ENCODE measurements at regions not wholly inside any gene's neighbourhood (a gene's known extent, or its start where the extent isn't known, plus 50 kb on each side); places are given as distances from the start of the nearest gene placed in this dataset.

DNA sequence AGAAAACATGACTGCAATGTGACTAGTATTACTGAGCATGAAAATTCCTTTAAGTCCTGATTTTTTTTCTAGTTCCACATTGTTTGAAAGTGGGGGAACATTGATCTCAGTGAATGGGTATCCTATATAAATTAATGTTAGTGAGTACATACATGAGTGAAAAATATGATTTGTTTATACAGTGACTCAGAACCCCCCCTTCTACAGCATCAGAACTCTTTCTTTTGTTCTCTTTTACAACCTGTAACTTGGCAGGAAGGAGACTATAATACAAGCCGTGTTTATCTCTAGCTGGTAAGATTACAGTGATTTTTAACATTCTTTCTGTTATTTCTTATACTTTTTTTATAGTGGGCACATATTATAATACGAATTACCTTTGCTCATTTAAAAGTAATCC is 384.7 kb downstream of the PDCD6IP start:
- no peaks in the 10 kb centered on the region for H3K36me3 Mint-ChIP-seq
- H3K9me3 Mint-ChIP-seq: peaks cover 4% of the 10 kb centered on the region; the same call in 1 of the 2 replicates
- POLR2A ChIA-PET: no interaction called here

DNA sequence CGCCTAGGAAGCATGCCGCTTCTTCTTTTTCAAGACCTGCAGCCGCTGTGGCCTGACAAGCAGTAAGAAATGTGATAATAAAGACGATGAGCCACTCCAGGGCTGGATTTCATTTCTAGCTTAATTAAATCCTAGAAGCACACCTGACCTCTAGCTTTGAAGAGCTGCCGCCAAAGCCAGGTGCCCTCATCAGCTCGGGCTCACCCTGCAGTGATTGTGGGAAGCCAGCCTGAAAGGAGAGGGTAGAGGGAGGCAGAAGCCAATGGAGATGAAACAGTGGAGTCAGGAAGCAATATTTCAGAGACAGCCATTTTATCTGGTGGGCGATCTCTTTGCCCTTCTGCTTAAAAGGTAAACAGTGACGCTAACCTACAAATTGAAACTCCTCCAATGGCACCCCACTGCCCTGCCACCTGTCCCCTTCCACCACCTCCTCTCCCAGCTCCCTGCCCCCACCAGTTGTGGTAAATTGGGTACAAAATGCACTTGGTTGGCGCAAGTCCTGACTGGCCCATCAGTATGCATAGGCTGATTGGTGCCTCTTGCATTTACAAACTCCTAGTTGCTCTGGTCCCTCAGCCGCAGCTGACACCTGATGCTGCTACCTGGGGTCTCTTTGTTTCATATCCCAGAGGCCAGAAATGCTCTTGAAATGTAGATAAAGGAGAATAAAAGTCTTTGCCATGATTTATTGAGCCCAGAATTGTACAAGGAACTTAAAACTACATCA is 385.3 kb downstream of the PDCD6IP start:
- DNase-seq (ENCODE audit: low spot score) (peak; percentile 14), ATAC-seq (peak; percentile 80)
- ChIA-PET POLR2A (no interaction called here), CTCF (interaction anchor here (0.8 kb wide), 1 partner anchor 77 kb away, joined by 4 read pairs; no protein-coding TSS in a partner anchor)
- Mint-ChIP-seq H3K4me1 (peaks cover 26% of the 10 kb centered on the region), H3K27me3 (ENCODE audit: low read depth) (no peaks in the 10 kb centered on the region), H3K9me3 (peaks cover 4% of the 10 kb centered on the region; the same call in 1 of the 2 replicates), H3K36me3 (no peaks in the 10 kb centered on the region), H3K4me3 (no peak overlapping the region), H3K27ac (no peak overlapping the region)
- TF ChIP-seq ATF1 (CRISPR knock-in tag; IDR thresholded peaks at IDR 0.05): no peak

More for the DNA sequence above, 384.7 kb downstream of the PDCD6IP start:
- Mint-ChIP-seq H3K27me3 (ENCODE audit: low read depth) (no peaks in the 10 kb centered on the region), H3K27ac (no peak overlapping the region), H3K4me3 (no peak overlapping the region), H3K4me1 (peaks cover 26% of the 10 kb centered on the region)
- no peak for DNase-seq (ENCODE audit: low spot score)
- ATAC-seq: no peak
- TF ChIP-seq KAT7 (CRISPR knock-in tag; IDR thresholded peaks at IDR 0.05; ENCODE audit: borderline replicate concordance) (no peak), OVOL2 (CRISPR knock-in tag; IDR thresholded peaks at IDR 0.05; ENCODE audit: borderline replicate concordance) (no peak), ZNF232 (CRISPR knock-in tag; IDR thresholded peaks at IDR 0.05) (no peak), NR2C2 (CRISPR knock-in tag; IDR thresholded peaks at IDR 0.05) (no peak), ZBTB21 (CRISPR knock-in tag; IDR thresholded peaks at IDR 0.05; ENCODE audit: borderline replicate concordance) (no peak)
- TF ChIP-seq, protein P1, sequence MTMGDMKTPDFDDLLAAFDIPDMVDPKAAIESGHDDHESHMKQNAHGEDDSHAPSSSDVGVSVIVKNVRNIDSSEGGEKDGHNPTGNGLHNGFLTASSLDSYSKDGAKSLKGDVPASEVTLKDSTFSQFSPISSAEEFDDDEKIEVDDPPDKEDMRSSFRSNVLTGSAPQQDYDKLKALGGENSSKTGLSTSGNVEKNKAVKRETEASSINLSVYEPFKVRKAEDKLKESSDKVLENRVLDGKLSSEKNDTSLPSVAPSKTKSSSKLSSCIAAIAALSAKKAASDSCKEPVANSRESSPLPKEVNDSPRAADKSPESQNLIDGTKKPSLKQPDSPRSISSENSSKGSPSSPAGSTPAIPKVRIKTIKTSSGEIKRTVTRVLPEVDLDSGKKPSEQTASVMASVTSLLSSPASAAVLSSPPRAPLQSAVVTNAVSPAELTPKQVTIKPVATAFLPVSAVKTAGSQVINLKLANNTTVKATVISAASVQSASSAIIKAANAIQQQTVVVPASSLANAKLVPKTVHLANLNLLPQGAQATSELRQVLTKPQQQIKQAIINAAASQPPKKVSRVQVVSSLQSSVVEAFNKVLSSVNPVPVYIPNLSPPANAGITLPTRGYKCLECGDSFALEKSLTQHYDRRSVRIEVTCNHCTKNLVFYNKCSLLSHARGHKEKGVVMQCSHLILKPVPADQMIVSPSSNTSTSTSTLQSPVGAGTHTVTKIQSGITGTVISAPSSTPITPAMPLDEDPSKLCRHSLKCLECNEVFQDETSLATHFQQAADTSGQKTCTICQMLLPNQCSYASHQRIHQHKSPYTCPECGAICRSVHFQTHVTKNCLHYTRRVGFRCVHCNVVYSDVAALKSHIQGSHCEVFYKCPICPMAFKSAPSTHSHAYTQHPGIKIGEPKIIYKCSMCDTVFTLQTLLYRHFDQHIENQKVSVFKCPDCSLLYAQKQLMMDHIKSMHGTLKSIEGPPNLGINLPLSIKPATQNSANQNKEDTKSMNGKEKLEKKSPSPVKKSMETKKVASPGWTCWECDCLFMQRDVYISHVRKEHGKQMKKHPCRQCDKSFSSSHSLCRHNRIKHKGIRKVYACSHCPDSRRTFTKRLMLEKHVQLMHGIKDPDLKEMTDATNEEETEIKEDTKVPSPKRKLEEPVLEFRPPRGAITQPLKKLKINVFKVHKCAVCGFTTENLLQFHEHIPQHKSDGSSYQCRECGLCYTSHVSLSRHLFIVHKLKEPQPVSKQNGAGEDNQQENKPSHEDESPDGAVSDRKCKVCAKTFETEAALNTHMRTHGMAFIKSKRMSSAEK (CRISPR knock-in tag; IDR thresholded peaks at IDR 0.05; ENCODE audit: borderline replicate concordance): no peak
- TF ChIP-seq, protein P2, sequence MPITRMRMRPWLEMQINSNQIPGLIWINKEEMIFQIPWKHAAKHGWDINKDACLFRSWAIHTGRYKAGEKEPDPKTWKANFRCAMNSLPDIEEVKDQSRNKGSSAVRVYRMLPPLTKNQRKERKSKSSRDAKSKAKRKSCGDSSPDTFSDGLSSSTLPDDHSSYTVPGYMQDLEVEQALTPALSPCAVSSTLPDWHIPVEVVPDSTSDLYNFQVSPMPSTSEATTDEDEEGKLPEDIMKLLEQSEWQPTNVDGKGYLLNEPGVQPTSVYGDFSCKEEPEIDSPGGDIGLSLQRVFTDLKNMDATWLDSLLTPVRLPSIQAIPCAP (CRISPR knock-in tag; IDR thresholded peaks at IDR 0.05): no peak
- TF ChIP-seq, protein P3, sequence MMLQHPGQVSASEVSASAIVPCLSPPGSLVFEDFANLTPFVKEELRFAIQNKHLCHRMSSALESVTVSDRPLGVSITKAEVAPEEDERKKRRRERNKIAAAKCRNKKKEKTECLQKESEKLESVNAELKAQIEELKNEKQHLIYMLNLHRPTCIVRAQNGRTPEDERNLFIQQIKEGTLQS (CRISPR knock-in tag; conservative IDR thresholded peaks at IDR 0.05): no peak
- TF ChIP-seq, protein P4, sequence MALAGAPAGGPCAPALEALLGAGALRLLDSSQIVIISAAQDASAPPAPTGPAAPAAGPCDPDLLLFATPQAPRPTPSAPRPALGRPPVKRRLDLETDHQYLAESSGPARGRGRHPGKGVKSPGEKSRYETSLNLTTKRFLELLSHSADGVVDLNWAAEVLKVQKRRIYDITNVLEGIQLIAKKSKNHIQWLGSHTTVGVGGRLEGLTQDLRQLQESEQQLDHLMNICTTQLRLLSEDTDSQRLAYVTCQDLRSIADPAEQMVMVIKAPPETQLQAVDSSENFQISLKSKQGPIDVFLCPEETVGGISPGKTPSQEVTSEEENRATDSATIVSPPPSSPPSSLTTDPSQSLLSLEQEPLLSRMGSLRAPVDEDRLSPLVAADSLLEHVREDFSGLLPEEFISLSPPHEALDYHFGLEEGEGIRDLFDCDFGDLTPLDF (CRISPR knock-in tag; IDR thresholded peaks at IDR 0.05): no peak
- TF ChIP-seq, protein P5, sequence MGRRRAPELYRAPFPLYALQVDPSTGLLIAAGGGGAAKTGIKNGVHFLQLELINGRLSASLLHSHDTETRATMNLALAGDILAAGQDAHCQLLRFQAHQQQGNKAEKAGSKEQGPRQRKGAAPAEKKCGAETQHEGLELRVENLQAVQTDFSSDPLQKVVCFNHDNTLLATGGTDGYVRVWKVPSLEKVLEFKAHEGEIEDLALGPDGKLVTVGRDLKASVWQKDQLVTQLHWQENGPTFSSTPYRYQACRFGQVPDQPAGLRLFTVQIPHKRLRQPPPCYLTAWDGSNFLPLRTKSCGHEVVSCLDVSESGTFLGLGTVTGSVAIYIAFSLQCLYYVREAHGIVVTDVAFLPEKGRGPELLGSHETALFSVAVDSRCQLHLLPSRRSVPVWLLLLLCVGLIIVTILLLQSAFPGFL (CRISPR knock-in tag; IDR thresholded peaks at IDR 0.05; ENCODE audit: borderline replicate concordance): no peak
- CTCF ChIA-PET: interaction anchor here (0.8 kb wide), 1 partner anchor 77 kb away, joined by 4 read pairs; no protein-coding TSS in a partner anchor

DNA sequence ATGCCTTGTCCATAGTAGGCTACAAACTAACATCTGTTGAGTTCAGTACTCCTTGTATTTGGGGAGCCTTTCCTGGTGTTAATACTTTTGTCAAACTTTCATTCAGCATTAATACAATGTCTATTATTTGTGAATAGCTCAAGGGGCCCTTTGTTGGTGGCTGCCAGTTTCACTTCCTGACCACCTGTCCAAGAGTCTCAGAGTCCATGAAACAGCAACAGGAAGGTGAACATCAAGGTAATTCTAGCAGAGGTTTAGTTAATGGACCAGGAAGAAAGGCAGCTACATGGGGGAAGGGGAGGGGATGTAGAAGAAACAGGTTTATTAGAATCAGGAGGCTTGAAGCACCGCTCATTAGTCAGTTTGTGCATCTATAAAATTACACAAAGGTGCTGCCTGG is 386.9 kb downstream of the PDCD6IP start:
- no peak for DNase-seq (ENCODE audit: low spot score)
- POLR2A ChIA-PET: no interaction called here
- CTCF ChIA-PET: no interaction called here
- TF ChIP-seq TCF7 (CRISPR knock-in tag; IDR thresholded peaks at IDR 0.05; ENCODE audit: low read depth) (no peak), ZNF396 (CRISPR knock-in tag; IDR thresholded peaks at IDR 0.05; ENCODE audit: borderline replicate concordance) (no peak), ZNF121 (CRISPR knock-in tag; IDR thresholded peaks at IDR 0.05) (no peak), NFYB (CRISPR knock-in tag; conservative IDR thresholded peaks at IDR 0.05; ENCODE audit: low read depth) (no peak)
- TF ChIP-seq, protein P6, sequence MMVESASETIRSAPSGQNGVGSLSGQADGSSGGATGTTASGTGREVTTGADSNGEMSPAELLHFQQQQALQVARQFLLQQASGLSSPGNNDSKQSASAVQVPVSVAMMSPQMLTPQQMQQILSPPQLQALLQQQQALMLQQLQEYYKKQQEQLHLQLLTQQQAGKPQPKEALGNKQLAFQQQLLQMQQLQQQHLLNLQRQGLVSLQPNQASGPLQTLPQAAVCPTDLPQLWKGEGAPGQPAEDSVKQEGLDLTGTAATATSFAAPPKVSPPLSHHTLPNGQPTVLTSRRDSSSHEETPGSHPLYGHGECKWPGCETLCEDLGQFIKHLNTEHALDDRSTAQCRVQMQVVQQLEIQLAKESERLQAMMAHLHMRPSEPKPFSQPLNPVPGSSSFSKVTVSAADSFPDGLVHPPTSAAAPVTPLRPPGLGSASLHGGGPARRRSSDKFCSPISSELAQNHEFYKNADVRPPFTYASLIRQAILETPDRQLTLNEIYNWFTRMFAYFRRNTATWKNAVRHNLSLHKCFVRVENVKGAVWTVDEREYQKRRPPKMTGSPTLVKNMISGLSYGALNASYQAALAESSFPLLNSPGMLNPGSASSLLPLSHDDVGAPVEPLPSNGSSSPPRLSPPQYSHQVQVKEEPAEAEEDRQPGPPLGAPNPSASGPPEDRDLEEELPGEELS (CRISPR knock-in tag; IDR thresholded peaks at IDR 0.05): no peak
- no peaks in the 10 kb centered on the region for H3K27me3 Mint-ChIP-seq (ENCODE audit: low read depth)
- H3K9me3 Mint-ChIP-seq: peaks cover 4% of the 10 kb centered on the region; the same call in 1 of the 2 replicates
- peaks cover 25% of the 10 kb centered on the region for H3K4me1 Mint-ChIP-seq
- H3K36me3 Mint-ChIP-seq: no peaks in the 10 kb centered on the region
- no peak for ATAC-seq
- no peak overlapping the region for H3K27ac Mint-ChIP-seq
- no peak overlapping the region for H3K4me3 Mint-ChIP-seq

Measured in WTC11 (cell line).